ENCODE measurements at regions not wholly inside any gene's neighbourhood (a gene's known extent, or its start where the extent isn't known, plus 50 kb on each side); places are given as distances from the start of the nearest gene placed in this dataset.
A peak's percentile ranks its signal among the peaks of the same experiment; 100 is the strongest.

DNA sequence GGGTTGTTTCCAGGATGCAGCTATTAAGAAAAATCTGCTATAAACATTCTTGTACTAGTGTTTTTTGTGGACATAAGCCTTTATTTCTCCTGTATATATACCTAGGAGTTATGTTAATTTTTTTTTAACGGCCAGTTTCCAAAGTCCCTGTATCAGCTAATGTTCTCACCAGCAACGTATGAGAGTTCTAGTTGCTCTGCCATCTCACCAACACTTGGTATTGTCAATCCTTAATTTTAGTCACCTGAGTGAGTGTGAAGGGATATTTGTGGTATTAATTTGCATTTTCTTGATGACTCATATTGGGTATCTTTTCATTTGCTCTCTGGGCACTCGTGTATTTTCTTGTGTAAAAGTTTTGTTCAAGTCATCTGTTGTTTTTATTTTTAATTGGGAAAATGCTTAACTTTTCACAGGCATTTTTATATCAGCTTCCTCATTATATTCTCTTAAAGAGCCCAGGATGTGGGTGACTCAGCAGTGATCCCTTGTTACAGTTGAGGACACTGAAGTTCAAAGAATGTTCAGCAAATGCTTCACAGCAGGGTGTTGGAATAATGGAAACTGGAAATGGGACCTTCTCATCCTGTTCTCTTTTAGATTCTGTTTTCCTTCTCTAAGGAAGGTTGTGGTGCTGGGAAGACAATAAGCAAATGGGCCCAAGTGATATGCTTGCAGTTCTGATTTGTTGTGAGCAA lies 176.3 kb upstream of the PRNP start:
- peak; percentile 49 for DNase-seq (ENCODE audit: low read depth)
- TF ChIP-seq CTCF (conservative IDR thresholded peaks at IDR 0.05; ENCODE audit: low read depth, low read length), result no peak
- H3K4me3 ChIP-seq (ENCODE audit: low read depth, low read length), result no peak overlapping the region

DNA sequence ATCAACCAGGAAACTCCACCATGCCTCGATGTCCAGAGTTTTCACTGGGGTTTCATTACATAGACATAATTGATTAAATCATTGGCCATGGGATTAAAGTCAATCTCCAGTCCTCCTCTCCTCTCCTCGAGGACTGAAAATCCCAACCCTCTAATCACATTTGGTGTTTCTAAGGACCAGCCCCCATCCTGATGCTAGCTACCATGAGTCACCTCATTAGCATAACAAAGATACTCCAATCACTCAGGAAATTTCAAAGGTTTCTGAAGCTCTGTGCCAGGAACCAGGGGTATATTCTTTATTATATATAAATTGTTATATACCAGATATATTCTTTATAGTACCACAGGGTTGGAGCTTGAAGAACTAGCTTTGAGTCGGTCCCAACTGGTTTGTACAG lies 177.5 kb upstream of the PRNP start:
- no peak for TF ChIP-seq CTCF (conservative IDR thresholded peaks at IDR 0.05; ENCODE audit: low read depth, low read length)
- no peak for DNase-seq (ENCODE audit: low read depth)
- no peak overlapping the region for H3K4me3 ChIP-seq (ENCODE audit: low read depth, low read length)

DNA sequence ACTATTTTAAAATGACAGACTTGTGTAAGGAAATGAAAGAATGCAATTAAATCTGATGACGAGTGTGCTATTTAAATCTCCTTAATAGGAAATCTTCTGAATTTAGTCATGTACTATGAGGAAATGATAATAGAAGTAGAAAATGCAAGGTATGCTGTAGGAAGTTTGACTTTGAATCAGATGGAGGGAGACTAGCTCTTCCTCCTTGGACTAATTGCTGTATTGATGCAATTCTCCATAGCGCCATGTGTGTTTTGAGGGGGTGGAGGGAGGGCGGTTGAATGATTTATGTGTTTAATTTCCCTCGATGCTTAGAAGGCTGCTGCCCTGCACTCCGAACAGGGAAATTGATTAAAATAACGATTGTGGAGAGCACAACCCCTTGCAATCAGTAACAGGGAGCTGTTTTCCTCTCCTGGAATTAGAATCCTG lies 179.0 kb upstream of the PRNP start:
- no peak overlapping the region for H3K4me3 ChIP-seq (ENCODE audit: low read depth, low read length)
- TF ChIP-seq CTCF (conservative IDR thresholded peaks at IDR 0.05; ENCODE audit: low read depth, low read length), result no peak
- peak; percentile 79 for DNase-seq (ENCODE audit: low read depth)

DNA sequence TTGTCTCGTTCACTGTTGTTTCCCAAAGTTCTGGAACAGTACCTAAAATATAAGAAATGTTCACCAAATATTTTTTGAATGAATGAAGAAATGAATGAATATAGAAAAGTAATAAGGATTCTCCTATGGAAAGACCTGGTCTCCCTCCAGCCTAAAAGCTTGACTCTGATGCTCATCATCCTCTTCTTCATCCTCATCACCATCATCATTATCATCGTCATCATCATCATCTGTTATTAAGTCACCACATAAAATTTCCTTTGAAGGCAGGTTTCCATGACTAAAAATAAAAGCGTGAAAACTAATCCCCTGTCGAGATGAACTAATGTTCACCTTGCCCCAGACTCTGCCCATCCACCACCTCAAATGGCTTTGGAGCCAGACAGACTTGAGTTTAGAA lies 181.4 kb upstream of the PRNP start:
- DNase-seq (ENCODE audit: low read depth), result no peak
- no peak for TF ChIP-seq CTCF (conservative IDR thresholded peaks at IDR 0.05; ENCODE audit: low read depth, low read length)
- H3K4me3 ChIP-seq (ENCODE audit: low read depth, low read length), result no peak overlapping the region

GRCh38 chr20:4502756-4503155 lies 183.5 kb upstream of the PRNP start:
- no peak for TF ChIP-seq CTCF (conservative IDR thresholded peaks at IDR 0.05; ENCODE audit: low read depth, low read length)
- DNase-seq (ENCODE audit: low read depth), result no peak
- no peak overlapping the region for H3K4me3 ChIP-seq (ENCODE audit: low read depth, low read length)

DNA sequence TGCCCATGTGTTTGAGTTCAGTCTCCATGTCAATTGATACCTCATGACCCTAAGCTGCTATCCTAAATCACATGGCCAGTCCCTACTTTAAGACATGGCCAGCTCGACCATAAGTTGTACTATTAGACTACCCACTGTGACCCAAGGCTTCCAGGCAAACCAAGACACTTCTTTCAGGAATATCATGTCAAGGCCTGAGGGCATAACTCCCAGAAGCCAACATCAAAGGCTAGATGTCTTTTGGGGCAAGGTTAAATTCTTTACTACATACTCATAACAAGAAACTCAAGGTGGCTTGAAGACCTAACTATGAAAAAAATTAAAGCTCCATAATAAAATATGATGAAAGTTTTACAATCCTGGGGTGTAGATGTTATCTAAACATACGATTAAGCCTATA lies 192.9 kb upstream of the PRNP start:
- DNase-seq (ENCODE audit: low read depth), result no peak
- no peak for TF ChIP-seq CTCF (conservative IDR thresholded peaks at IDR 0.05; ENCODE audit: low read depth, low read length)
- no peak overlapping the region for H3K4me3 ChIP-seq (ENCODE audit: low read depth, low read length)

- TF ChIP-seq CTCF (conservative IDR thresholded peaks at IDR 0.05; ENCODE audit: low read depth, low read length), result no peak
- no peak for DNase-seq (ENCODE audit: low read depth)
- H3K4me3 ChIP-seq (ENCODE audit: low read depth, low read length), result no peak overlapping the region
Observed at GRCh38 chr20:4491643-4492042, 194.6 kb upstream of the PRNP start.
